GM21723 (cell line): ENCODE measurements at regions not wholly inside any gene's neighbourhood (a gene's known extent, or its start where the extent isn't known, plus 50 kb on each side); places are given as distances from the start of the nearest gene placed in this dataset.
"Not testable (repeated sequence)": the region's sequence is repeated elsewhere in the genome, so short reads cannot be mapped to it uniquely, and the experiment has no call there.

Experiments used
- ATAC-seq: cut with Tn5 transposase; IDR thresholded peaks from one replicate; pipeline ENCODE4 v1.9.1; 2021; ENCODE audit warnings: mild to moderate bottlenecking, moderate library complexity; ENCODE audit not compliant: unreplicated experiment

DNA sequence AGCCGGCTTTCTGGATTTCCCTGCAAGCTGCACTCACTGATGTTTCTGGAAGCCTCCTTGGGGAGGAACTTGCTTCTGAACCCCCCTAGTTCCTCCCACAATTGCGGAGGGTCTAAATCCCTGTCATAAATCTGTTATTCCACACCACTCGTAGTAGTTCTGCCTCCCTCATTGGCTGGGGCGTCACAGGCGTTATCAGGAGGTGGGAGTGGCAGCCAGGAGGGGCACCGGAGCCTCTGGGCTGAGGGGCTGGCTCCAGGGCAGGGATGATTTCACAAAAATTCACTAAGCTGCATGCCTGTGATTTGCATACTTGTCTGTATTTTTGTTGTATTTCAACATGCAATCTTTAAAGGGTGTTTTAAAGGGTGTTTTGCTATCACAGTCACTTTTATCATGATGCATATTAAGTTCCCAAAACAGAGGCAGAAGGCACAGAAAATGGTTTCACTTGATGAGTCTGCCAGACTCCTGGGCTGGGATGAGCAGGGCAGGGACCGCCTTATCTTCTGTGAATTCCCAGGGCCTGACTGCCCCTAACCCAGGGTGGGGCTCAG lies 176.2 kb upstream of the FOXF1 start:
- no peak for ATAC-seq

DNA sequence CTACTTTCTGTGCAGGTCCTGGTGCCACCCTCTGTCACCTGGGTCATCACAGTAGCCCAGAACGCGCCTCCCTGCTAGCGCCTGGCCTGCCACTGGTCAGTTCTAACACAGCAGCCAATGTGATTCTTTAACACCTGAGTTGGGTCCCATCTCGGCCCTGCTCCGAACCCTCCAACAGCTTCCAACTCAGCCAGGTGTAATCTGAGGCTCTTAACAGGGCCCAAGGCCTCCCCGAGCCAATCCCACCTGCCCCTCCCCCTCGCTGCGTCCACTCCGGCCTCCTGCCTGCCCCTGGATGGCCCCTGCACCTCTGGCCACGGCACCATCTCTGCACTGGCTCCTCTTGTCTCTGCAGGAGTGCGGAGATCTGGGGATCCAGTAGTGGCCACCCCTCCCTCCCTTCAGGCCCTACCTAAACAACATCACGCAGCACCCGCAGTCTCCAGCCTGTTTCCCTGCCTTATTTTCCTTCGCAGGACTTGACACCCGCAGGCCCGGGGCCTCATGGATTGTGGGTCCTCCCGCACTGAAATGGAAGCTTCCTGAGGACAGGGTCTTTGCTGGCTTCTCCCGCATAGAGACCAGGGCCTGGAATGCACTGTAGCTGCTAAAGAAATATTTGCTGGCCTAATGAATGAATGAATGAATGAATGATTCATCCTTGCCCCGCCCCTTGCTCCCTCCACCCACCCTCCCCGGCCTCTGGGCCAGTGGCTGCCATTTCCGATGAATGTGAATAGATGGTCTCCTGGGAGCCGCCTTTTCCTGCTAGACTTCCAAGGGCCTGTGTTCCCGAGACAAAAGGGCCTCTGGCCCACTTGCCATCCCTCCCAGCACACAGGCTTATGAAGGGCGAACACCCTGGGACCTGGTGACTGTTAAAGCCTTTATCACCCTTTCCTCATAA lies 174.8 kb upstream of the FOXF1 start:
- ATAC-seq, result no peak

DNA sequence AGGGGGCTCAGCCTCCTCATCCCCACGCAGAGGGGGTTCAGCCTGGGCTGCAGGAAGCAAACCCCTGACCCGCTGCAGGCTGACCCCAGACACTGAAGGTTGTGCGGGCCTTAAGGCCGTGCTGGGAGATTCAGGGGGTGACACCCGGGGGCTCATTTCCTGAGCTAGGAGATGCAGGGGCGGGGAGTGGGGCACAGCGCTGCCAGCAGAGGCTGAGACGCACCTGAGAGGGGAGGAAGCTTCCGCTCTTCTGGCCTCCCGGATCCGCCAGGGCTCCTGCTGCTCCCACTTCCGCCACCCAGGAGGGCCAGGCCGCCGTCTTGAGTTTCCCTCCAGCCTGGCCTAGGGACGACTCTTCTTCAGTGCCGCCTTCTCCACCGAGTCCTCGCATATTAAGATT lies 173.2 kb upstream of the FOXF1 start:
- ATAC-seq, result no peak

DNA sequence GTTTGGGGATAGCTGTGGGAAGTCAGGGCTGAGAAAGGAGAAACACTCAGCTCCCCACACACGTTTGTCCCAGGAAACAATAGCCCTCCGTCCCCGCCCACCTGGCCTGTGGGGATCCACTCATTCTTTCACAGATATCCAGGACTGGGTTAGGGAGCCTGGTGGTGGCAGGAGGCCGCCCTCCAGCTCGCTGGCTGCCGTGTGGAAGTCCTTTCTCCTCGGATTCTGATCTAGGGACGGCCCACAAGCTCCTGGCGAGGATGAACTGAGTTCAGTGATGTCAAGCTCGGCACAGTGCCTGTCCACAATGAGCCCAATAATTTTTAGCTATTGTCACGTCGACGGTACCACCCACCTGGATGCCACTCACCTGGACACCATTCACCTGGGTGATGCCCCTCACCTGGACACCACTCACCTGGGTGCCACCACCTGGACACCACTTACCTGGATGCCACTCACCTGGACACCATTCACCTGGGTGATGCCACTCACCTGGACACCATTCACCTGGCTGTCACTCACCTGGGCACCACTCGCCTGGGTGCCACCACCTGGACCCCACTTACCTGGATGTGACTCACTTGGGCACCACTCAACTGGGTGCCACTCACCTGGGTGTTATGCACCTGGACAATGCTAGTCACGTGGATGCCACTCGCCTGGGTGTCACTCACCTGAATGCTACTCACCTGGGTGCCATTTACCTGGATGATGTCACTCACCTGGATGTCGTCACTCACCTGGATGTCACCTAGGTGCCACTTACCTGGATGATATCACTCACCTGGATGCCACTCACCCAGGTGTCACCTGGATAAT lies 172.5 kb upstream of the FOXF1 start:
- no peak for ATAC-seq

DNA sequence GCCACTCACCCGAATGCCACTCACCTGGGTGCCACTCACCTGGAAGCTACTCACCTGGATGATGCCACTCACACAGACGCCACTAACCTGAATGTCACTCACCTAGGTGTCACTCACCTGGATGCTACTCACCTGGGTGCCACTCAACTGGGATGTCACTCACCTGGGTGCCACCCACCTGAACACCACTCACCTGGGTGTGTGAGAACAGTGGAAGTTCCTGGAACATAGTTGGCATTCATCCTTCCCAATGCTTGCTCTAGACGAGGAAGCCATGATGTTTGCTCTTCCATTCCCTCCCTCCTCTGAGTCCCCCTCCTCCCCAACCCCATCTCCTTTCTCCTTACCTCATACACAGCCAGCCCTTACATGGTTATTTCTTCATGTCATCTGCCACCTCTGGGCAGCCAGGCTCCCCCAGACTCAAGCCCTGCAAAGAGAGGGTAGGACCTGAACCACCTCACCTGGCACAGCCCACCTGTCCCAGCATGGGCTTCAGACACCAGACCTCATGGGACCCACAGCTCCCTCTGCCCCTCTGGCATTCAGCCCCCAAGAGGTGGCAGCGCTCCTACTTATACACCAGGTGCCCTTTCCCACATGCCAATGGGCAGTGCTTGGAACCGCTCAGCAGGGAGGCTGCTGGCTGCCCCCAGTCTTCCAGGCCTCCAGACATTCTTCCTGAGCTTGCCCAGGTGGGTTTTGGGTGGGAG lies 171.8 kb upstream of the FOXF1 start:
- no peak for ATAC-seq

DNA sequence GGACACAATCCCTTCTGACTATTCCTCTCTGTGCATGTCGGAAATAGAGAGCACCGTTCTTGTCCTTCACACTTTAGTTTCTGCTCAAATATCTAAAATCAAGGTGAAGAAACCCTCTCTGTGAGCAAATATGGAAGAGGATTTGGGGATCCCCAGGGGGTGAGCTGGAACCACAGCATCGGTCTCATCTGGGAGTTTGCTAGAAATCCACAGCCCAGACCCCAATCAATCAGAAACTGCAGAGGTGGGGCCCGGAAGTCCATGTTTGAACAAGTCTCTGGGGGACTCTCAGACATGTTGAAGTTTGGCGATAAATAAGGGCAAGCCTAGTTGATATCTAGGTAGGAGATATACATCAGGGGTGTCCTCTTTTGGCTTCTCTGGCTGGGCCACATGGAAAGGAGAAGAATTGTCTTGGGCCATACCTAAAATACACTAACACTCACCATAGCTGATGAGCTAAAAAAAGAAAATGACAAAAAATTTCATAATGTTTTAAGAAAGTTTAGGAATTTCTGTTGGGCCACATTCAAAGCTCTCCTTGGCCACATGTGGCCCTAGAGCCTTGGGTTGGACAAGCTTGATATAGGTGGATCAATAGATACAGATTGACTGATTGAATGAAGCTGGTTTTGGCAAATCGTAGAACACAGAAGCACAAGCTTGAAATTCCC lies 168.0 kb upstream of the FOXF1 start:
- ATAC-seq, result no peak

DNA sequence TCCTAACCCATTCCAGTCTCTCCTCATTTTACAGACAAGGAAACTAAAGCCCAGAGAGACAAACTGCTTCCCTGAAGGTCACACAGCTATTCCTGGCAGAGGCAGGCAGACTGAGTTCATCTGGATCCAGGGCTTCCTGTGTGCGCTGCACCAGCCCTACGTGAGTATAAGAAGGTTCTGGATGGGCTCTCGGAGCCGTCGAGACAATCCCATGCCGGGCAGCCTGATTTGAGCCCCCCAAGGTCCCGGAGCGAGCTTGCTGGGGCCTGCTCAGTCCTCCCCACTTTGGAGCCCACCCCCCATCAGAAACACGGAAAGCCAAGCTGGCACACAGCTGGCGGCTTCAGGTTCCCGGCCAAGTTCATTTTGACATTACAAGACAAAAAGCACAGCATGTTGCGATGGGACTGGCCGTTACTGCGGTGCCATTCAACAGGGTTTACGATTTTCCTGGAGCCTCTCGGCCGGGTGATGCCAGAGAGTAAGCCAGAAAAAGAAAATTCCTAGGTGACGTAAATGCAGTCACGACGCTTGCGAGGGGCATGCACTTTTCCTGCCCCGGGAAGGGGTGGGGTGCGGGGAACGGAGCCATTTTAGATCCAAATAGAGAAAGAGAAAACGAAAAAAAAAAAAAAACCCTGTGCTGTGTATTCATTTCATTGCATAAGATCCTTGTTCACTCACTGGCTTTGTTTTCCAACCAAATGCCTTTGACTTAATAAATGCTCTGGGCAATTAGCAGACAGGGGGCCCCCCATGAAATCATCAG lies 167.1 kb upstream of the FOXF1 start:
- no peak for ATAC-seq

DNA sequence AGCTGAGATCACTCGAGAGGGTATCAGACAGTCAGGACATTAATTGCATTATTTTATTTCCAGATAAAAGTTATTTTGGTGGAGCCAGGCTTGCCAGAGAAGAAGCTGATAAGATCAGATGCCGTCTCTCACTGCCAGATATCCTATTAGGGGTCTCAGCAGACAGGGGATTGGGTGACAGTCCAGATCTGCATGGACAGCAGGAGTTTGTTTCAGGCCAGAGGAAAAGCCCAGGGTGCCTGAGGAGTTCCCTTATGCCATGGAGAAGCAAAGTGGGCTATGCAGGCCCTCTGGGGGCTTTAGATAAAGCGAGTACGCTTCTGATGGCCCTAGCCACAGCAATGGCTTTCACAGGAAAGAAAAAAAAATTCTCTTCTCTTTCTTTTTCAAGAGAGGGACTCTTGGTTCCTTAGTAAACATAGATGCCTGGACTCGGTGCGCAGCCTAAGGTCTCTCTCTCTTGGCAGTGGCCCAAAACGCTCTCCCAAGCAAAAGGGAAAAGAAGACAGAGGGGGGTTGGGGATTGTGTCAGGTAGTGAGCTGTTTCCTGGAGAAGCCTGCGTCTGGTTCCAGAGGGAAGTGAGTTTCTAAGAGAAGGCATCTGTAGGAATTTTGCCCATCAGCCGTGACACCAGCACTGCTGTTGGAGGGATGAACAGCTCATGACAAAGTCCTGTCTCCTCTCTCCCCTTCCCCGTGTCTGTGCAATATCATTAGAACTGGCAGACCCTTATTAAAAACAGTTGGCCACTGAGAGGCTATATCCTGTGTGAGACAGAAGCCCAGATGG lies 166.3 kb upstream of the FOXF1 start:
- no peak for ATAC-seq

DNA sequence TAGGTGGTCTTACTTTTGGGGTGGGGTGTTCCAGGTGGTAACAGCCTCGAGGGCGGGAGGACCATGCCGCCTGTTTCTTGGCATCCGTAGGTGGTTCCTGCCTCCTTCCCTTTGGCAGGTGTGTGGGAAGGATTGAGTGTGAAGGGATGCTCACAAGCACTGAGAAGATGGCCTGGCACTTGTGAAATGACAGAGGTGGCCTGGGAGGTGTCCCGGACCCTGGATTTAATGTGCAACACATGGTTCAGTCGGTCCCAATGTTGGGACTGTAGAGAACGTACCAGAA lies 165.8 kb upstream of the FOXF1 start:
- ATAC-seq, result no peak

DNA sequence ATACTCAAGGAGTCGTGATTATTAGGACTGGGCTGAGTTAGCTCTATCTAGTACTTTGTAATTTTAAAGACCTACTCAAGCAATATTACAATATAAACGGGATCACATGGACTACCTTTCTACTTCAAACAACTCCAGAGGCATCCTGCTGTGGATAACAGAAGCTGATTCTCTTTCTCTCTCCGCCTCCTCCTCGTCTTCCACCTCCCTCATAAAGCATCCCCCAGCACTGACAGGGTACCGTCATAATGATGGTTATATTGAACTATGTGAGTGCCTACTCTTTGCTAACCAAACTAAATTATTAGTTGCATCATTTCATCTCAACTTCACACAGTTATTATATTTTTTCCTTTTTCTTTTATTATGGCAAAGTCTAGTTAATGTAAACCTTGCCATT lies 165.4 kb upstream of the FOXF1 start:
- no peak for ATAC-seq

DNA sequence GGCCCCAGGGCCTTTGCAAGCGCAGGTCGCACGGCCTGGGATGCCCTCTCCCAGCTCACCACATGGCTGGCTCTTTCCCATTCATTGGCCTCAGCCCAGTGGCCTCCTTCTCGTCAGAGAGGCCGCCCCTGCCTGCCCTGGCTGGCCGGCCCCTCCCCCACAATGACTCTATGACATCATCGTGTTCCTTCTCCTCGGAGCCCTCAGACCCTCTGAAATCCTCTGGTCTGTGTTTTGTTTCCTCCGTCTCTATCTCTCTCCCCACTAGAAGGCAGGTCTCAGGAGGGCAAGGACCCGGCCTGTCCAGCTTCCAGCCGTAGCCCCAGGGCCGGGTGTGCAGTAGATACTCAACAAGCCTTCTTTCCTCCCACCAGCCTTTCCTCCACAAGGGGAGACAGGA lies 164.8 kb upstream of the FOXF1 start:
- ATAC-seq, result no peak

DNA sequence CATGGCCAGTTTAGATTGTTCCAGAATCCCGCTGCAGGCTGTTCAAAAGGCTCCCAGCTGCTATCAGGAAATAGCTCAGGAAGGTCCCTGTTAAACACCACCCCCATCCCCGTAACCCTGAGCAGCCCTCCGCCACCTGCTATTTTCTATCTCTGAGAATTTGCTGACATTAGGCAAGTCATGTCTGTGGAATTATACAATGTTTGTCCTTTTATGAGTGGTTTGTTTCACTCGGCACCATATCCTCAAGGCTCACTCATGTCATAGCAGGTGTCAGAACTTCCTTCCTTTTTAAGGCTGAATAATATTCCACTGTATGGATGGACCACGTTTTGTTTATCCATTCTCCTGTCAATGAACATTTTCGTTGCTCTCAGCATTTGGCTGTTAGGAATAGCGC lies 164.3 kb upstream of the FOXF1 start:
- no peak for ATAC-seq

DNA sequence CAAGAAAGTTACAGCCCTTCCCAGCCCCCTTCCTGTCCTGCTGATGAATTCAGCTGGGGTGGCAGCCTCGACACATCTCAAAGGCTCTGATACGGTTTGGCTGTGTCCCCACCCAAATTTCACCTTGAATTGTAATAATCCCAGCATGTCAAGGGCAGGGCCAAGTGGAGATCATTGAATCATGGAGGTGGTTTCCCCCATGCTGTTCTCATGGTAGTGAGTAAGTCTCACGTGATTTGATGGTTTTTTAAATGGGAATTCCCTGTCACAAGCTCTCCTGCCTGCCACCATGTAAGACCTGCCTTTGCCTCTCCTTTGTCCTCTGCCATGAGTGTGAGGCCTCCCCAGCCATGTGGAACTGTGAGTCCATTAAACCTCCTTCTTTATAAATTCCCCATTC lies 163.2 kb upstream of the FOXF1 start:
- ATAC-seq, result no peak

DNA sequence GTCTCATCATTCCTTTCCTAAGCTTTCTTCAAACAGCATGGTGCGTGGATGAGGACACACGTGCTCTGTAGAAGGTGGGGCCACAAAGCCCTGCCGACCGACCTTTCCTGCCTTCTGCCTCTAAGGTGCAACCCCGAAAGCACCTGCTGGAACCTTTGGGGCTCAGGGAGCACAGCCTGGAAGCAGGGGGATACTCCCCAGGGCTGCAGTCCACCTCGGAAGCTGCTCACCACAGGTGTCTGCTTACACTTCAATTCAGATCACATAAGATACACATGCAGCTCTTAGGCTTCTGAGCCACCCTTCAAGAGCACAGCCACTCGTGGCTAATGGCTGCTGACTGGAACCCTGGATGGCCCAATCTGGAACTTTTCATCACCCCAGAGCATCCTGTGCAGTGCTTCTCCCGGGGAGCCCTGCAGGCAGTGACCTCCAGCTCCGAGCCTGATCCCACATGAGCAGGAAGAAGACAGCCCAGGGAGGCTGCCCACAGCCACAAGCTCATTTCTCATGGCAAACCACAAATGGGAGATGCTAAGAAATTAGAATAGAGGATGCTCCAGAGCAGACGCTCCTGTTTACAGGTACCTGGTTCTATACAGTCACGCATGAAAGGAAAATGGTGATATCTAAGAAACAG lies 162.3 kb upstream of the FOXF1 start:
- no peak for ATAC-seq

DNA sequence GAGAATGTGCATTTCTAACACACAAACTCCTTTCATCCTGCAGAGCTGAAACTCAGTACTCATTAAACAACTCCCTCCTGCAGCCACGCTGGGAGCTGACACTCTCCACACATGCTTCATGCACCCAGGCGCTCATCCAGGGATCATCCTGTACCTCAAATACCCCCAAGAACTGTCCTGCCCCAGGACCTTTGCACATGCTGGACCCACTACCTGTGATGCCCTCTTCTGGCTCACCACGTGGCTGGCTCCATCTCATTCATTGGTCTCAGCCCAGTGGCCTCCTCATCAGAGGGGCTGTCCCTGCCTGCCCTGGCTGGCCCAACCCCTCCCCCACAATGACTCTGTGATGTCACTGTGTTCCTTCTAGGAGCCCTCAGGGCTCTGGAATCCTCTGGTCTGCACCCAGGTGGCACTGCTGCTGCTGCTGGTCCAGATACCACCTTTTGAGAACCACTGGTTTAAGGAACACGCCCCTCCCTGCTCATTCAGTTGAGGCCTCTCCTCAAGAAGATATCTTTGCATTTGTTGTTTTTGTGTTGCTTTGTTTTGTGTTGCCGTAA lies 160.9 kb upstream of the FOXF1 start:
- ATAC-seq, result no peak

DNA sequence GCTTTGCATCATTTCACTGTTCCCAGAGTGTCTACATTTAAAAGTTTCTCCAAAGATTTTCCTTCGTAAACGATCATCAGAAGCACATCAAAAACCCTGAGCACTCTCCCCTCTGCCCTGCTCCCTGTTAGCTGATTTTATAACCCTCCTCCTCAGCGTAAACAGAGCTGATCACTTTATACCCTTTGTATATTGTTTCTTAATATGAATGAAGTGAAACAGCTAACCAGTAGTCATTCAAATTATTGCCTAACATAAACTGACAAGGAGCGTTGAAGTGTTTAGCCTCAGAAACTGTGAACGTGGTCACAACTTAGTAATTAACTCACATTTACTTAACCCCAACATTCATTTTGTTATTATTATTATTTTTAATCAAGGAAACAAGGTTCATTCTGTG lies 160.0 kb upstream of the FOXF1 start:
- ATAC-seq, result no peak

DNA sequence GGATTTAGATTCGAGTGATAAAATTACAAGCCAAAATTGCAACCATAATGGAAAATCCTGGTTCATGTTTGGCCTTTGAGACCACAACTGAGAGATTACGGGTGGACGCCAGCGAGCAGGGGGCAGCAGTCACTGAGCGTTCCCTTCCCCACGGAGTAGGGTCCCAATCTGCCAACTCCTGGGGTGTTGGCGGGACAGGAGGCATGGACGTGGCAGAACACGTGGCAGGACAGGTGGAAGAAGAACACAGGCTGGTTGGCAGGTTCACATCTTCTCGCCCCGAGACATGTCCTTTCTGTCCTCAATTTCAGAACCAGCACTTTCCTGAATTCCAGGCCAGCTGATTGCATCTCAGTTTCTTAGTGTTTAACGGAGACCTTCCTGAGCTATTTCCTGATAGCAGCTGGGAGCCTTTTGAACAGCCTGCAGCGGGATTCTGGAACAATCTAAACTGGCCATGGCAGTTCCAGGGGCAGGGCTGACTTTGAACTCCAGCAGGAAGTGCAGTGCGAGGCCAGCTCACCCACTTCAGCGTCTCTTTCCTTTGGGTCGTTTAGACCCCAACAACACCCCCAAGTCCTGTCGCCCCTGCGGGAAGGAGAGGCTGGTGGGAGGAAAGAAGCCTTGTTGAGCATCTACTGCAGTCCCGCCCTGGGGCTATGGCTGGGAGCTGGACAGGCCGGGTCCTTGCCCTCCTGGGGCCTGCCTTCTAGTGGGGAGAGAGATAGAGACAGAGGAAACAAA lies 159.1 kb upstream of the FOXF1 start:
- ATAC-seq, result no peak

DNA sequence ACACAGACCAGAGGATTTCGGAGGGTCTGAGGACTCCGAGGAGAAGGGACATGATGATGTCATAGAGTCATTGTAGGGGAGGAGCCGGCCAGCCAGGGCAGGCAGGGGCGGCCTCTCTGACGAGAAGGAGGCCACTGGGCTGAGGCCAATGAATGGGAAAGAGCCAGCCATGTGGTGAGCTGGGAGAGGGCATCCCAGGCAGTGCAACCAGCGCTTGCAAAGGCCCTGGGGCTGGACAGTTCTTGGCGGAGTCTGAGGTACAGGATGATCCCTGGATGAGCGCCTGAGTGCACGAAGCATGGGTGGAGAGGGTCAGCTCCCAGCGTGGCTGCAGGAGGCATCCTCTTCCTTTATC lies 158.6 kb upstream of the FOXF1 start:
- not testable (repeated sequence) for ATAC-seq
